GM18498 (cell line): ENCODE measurements at regions not wholly inside any gene's neighbourhood (a gene's known extent, or its start where the extent isn't known, plus 50 kb on each side); places are given as distances from the start of the nearest gene placed in this dataset.
A peak's percentile ranks its signal among the peaks of the same experiment; 100 is the strongest.
"Not testable (repeated sequence)": the region's sequence is repeated elsewhere in the genome, so short reads cannot be mapped to it uniquely, and the experiment has no call there.

Source experiments
- ATAC-seq: cut with Tn5 transposase; IDR thresholded peaks from one replicate; pipeline ENCODE4 v1.9.1; 2021; ENCODE audit warnings: mild to moderate bottlenecking, moderate library complexity; ENCODE audit not compliant: unreplicated experiment

- no peak for ATAC-seq
Observed at GRCh38 chr3:152149832-152150231, 118.9 kb upstream of the MBNL1 start.

- ATAC-seq, result no peak
Observed at GRCh38 chr3:152151216-152151876, 117.4 kb upstream of the MBNL1 start.

GRCh38 chr3:152151877-152152765, 116.6 kb upstream of the MBNL1 start:
- not testable (repeated sequence) for ATAC-seq

GRCh38 chr3:152153115-152153514, 115.6 kb upstream of the MBNL1 start:
- not testable (repeated sequence) for ATAC-seq

GRCh38 chr3:152155246-152156020, 113.3 kb upstream of the MBNL1 start:
- no peak for ATAC-seq

GRCh38 chr3:152156880-152157279, 111.8 kb upstream of the MBNL1 start:
- no peak for ATAC-seq

GRCh38 chr3:152157337-152157736, 111.4 kb upstream of the MBNL1 start:
- no peak for ATAC-seq

GRCh38 chr3:152159328-152159727, 109.4 kb upstream of the MBNL1 start:
- ATAC-seq, result no peak

- no peak for ATAC-seq
Observed at GRCh38 chr3:152160350-152161011, 108.2 kb upstream of the MBNL1 start.

- ATAC-seq, result no peak
Observed at GRCh38 chr3:152172460-152172859, 96.3 kb upstream of the MBNL1 start.

- no peak for ATAC-seq
Observed at GRCh38 chr3:152173627-152174026, 95.1 kb upstream of the MBNL1 start.

GRCh38 chr3:152174876-152175527, 93.7 kb upstream of the MBNL1 start:
- ATAC-seq, result no peak

- ATAC-seq, result no peak
Observed at GRCh38 chr3:152175528-152175889, 93.2 kb upstream of the MBNL1 start.

GRCh38 chr3:152176241-152176640, 92.5 kb upstream of the MBNL1 start:
- no peak for ATAC-seq

- ATAC-seq, result no peak
Observed at GRCh38 chr3:152176998-152177397, 91.7 kb upstream of the MBNL1 start.

- peak; percentile 93 for ATAC-seq
Observed at GRCh38 chr3:152177757-152178156, 91.0 kb upstream of the MBNL1 start.

- ATAC-seq, result no peak
Observed at GRCh38 chr3:152183473-152183872, 85.3 kb upstream of the MBNL1 start.

- no peak for ATAC-seq
Observed at GRCh38 chr3:152184971-152185686, 83.6 kb upstream of the MBNL1 start.

GRCh38 chr3:152185891-152186630, 82.7 kb upstream of the MBNL1 start:
- no peak for ATAC-seq
